Osteocyte (in vitro differentiated cells): ENCODE measurements at regions not wholly inside any gene's neighbourhood (a gene's known extent, or its start where the extent isn't known, plus 50 kb on each side); places are given as distances from the start of the nearest gene placed in this dataset.

Experiments
- DNase-seq: peaks from one replicate; pipeline ENCODE4 v3.0.0; 2021; ENCODE audit warnings: mixed read lengths; ENCODE audit not compliant: unreplicated experiment; ENCODE audit errors: extremely low spot score
- H3K27ac Mint-ChIP-seq: one replicate; pipeline ENCODE4 v1.8.0; 2021; ENCODE audit warnings: mild to moderate bottlenecking, mixed read lengths; ENCODE audit not compliant: unreplicated experiment
- H3K27me3 Mint-ChIP-seq: one replicate; pipeline ENCODE4 v1.8.0; 2021; ENCODE audit warnings: mixed read lengths; ENCODE audit not compliant: unreplicated experiment
- H3K36me3 Mint-ChIP-seq: one replicate; pipeline ENCODE4 v1.8.0; 2021; ENCODE audit warnings: mixed read lengths; ENCODE audit not compliant: unreplicated experiment
- H3K4me1 Mint-ChIP-seq: one replicate; pipeline ENCODE4 v1.8.0; 2021; ENCODE audit warnings: mixed read lengths; ENCODE audit not compliant: unreplicated experiment
- H3K4me3 Mint-ChIP-seq: one replicate; pipeline ENCODE4 v1.8.0; 2021; ENCODE audit warnings: mild to moderate bottlenecking, moderate library complexity, mixed read lengths; ENCODE audit not compliant: unreplicated experiment
- H3K9me3 Mint-ChIP-seq: one replicate; pipeline ENCODE4 v1.8.0; 2021; ENCODE audit warnings: mixed read lengths; ENCODE audit not compliant: unreplicated experiment
- CTCF ChIP-seq: fragments of 200-600 bp; sonication (generic); IDR thresholded peaks from 2 replicates; pipeline ENCODE4 v1.5.0; 2021; ENCODE audit warnings: antibody characterized with exemption, mild to moderate bottlenecking, moderate library complexity

GRCh38 chr5:30749971-30750370 is 443.5 kb upstream of the CDH6 start:
- TF ChIP-seq CTCF = no peak
- Mint-ChIP-seq H3K27ac (no peak overlapping the region), H3K27me3 (no peaks in the 10 kb centered on the region), H3K4me3 (no peak overlapping the region), H3K36me3 (no peaks in the 10 kb centered on the region), H3K4me1 (peaks cover 16% of the 10 kb centered on the region), H3K9me3 (no peaks in the 10 kb centered on the region)
- DNase-seq = no peak

GRCh38 chr5:30747412-30747811 is 446.1 kb upstream of the CDH6 start:
- no peaks in the 10 kb centered on the region for H3K9me3 Mint-ChIP-seq
- DNase-seq = no peak
- no peaks in the 10 kb centered on the region for H3K27me3 Mint-ChIP-seq
- no peak for TF ChIP-seq CTCF
- no peaks in the 10 kb centered on the region for H3K36me3 Mint-ChIP-seq
- no peak overlapping the region for H3K27ac Mint-ChIP-seq
- peaks cover 23% of the 10 kb centered on the region for H3K4me1 Mint-ChIP-seq
- H3K4me3 Mint-ChIP-seq = no peak overlapping the region

- Mint-ChIP-seq H3K36me3 (peaks cover under 1% of the 10 kb centered on the region), H3K4me1 (peaks cover 20% of the 10 kb centered on the region), H3K27ac (no peak overlapping the region), H3K27me3 (no peaks in the 10 kb centered on the region), H3K9me3 (peaks cover 19% of the 10 kb centered on the region), H3K4me3 (no peak overlapping the region)
- DNase-seq = no peak
- TF ChIP-seq CTCF = no peak
Measured at GRCh38 chr5:30736669-30737068, 456.8 kb upstream of the CDH6 start.

DNA sequence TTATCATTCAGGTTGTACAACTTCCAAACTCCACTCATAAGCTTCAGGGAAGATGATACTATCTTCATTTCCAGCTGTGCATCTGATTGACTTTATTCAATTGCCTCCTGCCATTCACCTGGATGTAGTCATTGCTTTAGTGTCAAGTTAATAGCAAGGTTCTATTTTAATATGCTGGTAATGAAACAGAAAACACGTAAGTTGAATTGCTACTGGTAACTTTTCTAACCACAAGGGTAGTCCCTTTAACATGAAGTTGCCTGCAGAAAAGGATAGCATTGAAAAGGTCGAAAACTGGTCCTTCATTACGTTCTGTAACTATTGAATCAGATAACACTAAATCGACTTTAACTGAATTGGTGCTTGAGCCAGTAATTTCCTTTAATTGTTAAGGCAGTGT is 459.4 kb upstream of the CDH6 start:
- Mint-ChIP-seq H3K27me3 (no peaks in the 10 kb centered on the region), H3K4me1 (peaks cover 7% of the 10 kb centered on the region), H3K36me3 (peaks cover 9% of the 10 kb centered on the region), H3K4me3 (no peak overlapping the region), H3K27ac (no peak overlapping the region), H3K9me3 (peaks cover 24% of the 10 kb centered on the region)
- TF ChIP-seq CTCF = no peak
- no peak for DNase-seq

DNA sequence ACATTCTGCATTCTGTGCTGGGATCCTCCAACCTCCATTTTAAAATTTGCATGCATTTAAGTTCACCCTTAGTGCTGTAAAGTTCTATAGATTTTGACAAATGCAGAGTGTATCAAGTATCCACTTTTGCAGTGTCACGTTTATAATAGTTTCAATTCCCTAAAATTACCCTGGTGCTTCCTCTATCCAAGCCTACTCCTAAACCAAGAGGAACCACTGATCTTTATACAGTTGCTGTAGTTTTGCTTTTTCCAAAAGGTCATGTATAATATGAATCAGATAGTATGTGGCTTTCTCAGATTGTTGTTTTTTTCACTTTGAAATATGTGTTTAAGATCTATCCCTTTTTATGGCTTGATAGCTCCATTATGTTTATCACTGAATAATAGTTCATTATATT is 468.4 kb upstream of the CDH6 start:
- no peak for DNase-seq
- Mint-ChIP-seq H3K4me3 (no peak overlapping the region), H3K27ac (no peak overlapping the region), H3K9me3 (peaks cover 20% of the 10 kb centered on the region), H3K4me1 (peaks cover 31% of the 10 kb centered on the region), H3K27me3 (no peaks in the 10 kb centered on the region), H3K36me3 (peaks cover 3% of the 10 kb centered on the region)
- no peak for TF ChIP-seq CTCF
